Right kidney (tissue), 1 donor: ENCODE measurements at regions not wholly inside any gene's neighbourhood (a gene's known extent, or its start where the extent isn't known, plus 50 kb on each side); places are given as distances from the start of the nearest gene placed in this dataset.

Experiments
- DNase-seq: peaks from one replicate; pipeline ENCODE4 v3.0.0-alpha.2; 2016

GRCh38 chr11:80204021-80204420, 763.2 kb upstream of the TENM4 start:
- no peak for DNase-seq

- no peak for DNase-seq
Measured at GRCh38 chr11:80196932-80197554, 756.2 kb upstream of the TENM4 start.

GRCh38 chr11:80196041-80196440, 755.2 kb upstream of the TENM4 start:
- no peak for DNase-seq

- DNase-seq: no peak
Measured at GRCh38 chr11:80194625-80195024, 753.8 kb upstream of the TENM4 start.

GRCh38 chr11:80194016-80194415, 753.2 kb upstream of the TENM4 start:
- DNase-seq: no peak

GRCh38 chr11:80188076-80188627, 747.3 kb upstream of the TENM4 start:
- DNase-seq: no peak

- DNase-seq: no peak
Measured at GRCh38 chr11:80186692-80187091, 745.9 kb upstream of the TENM4 start.

GRCh38 chr11:80182901-80183300, 742.1 kb upstream of the TENM4 start:
- DNase-seq: no peak

- DNase-seq: no peak
Measured at GRCh38 chr11:80173371-80174136, 732.7 kb upstream of the TENM4 start.

- DNase-seq: no peak
Measured at GRCh38 chr11:80168796-80169195, 728.0 kb upstream of the TENM4 start.

- DNase-seq: no peak
Measured at GRCh38 chr11:80167766-80168165, 726.9 kb upstream of the TENM4 start.

GRCh38 chr11:80165744-80166143, 724.9 kb upstream of the TENM4 start:
- DNase-seq: no peak

GRCh38 chr11:80163441-80163840, 722.6 kb upstream of the TENM4 start:
- DNase-seq: no peak

GRCh38 chr11:80163011-80163410, 722.2 kb upstream of the TENM4 start:
- DNase-seq: no peak

- DNase-seq: no peak
Measured at GRCh38 chr11:80162387-80162786, 721.6 kb upstream of the TENM4 start.

GRCh38 chr11:80157447-80157846, 716.6 kb upstream of the TENM4 start:
- DNase-seq: no peak

- no peak for DNase-seq
Measured at GRCh38 chr11:80156062-80156461, 715.2 kb upstream of the TENM4 start.

GRCh38 chr11:80155412-80156017, 714.7 kb upstream of the TENM4 start:
- DNase-seq: no peak

GRCh38 chr11:80146232-80146631, 705.4 kb upstream of the TENM4 start:
- DNase-seq: no peak

GRCh38 chr11:80144897-80145594, 704.2 kb upstream of the TENM4 start:
- no peak for DNase-seq

- DNase-seq: no peak
Measured at GRCh38 chr11:80136991-80137390, 696.2 kb upstream of the TENM4 start.

GRCh38 chr11:80129396-80129795, 688.6 kb upstream of the TENM4 start:
- DNase-seq: no peak

- DNase-seq: no peak
Measured at GRCh38 chr11:80122211-80122610, 681.4 kb upstream of the TENM4 start.
